ENCODE measurements at regions not wholly inside any gene's neighbourhood (a gene's known extent, or its start where the extent isn't known, plus 50 kb on each side); places are given as distances from the start of the nearest gene placed in this dataset.

- intact Hi-C loops (cut with micrococcal nuclease; ENCODE audit: unreplicated experiment) (no loop called here), in situ Hi-C loops (cut with HindIII; ENCODE audit: extremely low pct_ligation_motif_present, low pct_unique_long_range_greater_than_20kb) (no loop called here)
- Histone ChIP-seq H2AFZ (ENCODE audit: low read length) (no peak overlapping the region), H3K79me2 (ENCODE audit: insufficient read depth, low read length) (no peaks in the 10 kb centered on the region), H3K4me2 (ENCODE audit: low read depth, low read length) (no peak overlapping the region), H4K20me1 (ENCODE audit: insufficient read depth, low read length) (no peaks in the 10 kb centered on the region), H3K27ac (ENCODE audit: extremely low read length, insufficient read depth, low read length) (no peak overlapping the region), H3K4me1 (ENCODE audit: insufficient read depth, low read length) (no peaks in the 10 kb centered on the region), H3K9me3 (ENCODE audit: low read length) (no peaks in the 10 kb centered on the region), H3K9ac (ENCODE audit: insufficient read depth, low read depth, low read length) (no peak overlapping the region), H3K36me3 (replicated peaks in 1 of 2; ENCODE audit: control insufficient read depth in 1 of 2, insufficient read depth in 2 of 2, low read length in 2 of 2) (no peaks in the 10 kb centered on the region), H3K27me3 (ENCODE audit: control insufficient read depth in 1 of 2, insufficient read depth in 2 of 2, low read length in 2 of 2) (no peaks in the 10 kb centered on the region; a peak in 1 of 5 replicates), H3K4me3 (replicated peaks in 1 of 3; ENCODE audit: insufficient read depth in 1 of 3, low read depth in 2 of 3, low read length in 3 of 3) (no peak overlapping the region)
- FAIRE-seq, result no peak
- ChIA-PET POLR2A (no interaction called here), CTCF (ENCODE audit: low intra/inter-chr PET ratio, low total read pairs) (no interaction called here)
- ATAC-seq, result no peak
- WGBS (ENCODE audit: low lambda C conversion rate), result 2% methylated on average over 4 of the region's 4 CpGs
- no peak for TF ChIP-seq ZNF225 (CRISPR knock-in tag; IDR thresholded peaks at IDR 0.05)
- TF ChIP-seq, protein P1, sequence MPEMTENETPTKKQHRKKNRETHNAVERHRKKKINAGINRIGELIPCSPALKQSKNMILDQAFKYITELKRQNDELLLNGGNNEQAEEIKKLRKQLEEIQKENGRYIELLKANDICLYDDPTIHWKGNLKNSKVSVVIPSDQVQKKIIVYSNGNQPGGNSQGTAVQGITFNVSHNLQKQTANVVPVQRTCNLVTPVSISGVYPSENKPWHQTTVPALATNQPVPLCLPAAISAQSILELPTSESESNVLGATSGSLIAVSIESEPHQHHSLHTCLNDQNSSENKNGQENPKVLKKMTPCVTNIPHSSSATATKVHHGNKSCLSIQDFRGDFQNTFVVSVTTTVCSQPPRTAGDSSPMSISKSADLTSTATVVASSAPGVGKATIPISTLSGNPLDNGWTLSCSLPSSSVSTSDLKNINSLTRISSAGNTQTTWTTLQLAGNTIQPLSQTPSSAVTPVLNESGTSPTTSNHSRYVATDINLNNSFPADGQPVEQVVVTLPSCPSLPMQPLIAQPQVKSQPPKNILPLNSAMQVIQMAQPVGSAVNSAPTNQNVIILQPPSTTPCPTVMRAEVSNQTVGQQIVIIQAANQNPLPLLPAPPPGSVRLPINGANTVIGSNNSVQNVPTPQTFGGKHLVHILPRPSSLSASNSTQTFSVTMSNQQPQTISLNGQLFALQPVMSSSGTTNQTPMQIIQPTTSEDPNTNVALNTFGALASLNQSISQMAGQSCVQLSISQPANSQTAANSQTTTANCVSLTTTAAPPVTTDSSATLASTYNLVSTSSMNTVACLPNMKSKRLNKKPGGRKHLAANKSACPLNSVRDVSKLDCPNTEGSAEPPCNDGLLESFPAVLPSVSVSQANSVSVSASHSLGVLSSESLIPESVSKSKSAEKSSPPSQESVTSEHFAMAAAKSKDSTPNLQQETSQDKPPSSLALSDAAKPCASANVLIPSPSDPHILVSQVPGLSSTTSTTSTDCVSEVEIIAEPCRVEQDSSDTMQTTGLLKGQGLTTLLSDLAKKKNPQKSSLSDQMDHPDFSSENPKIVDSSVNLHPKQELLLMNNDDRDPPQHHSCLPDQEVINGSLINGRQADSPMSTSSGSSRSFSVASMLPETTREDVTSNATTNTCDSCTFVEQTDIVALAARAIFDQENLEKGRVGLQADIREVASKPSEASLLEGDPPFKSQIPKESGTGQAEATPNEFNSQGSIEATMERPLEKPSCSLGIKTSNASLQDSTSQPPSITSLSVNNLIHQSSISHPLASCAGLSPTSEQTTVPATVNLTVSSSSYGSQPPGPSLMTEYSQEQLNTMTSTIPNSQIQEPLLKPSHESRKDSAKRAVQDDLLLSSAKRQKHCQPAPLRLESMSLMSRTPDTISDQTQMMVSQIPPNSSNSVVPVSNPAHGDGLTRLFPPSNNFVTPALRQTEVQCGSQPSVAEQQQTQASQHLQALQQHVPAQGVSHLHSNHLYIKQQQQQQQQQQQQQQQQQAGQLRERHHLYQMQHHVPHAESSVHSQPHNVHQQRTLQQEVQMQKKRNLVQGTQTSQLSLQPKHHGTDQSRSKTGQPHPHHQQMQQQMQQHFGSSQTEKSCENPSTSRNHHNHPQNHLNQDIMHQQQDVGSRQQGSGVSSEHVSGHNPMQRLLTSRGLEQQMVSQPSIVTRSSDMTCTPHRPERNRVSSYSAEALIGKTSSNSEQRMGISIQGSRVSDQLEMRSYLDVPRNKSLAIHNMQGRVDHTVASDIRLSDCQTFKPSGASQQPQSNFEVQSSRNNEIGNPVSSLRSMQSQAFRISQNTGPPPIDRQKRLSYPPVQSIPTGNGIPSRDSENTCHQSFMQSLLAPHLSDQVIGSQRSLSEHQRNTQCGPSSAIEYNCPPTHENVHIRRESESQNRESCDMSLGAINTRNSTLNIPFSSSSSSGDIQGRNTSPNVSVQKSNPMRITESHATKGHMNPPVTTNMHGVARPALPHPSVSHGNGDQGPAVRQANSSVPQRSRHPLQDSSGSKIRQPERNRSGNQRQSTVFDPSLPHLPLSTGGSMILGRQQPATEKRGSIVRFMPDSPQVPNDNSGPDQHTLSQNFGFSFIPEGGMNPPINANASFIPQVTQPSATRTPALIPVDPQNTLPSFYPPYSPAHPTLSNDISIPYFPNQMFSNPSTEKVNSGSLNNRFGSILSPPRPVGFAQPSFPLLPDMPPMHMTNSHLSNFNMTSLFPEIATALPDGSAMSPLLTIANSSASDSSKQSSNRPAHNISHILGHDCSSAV (CRISPR knock-in tag; IDR thresholded peaks at IDR 0.05; ENCODE audit: borderline replicate concordance), result no peak
- TF ChIP-seq RFX5 (IDR thresholded peaks at IDR 0.05; ENCODE audit: low read depth, low read length), result no peak
- TF ChIP-seq, protein P2, sequence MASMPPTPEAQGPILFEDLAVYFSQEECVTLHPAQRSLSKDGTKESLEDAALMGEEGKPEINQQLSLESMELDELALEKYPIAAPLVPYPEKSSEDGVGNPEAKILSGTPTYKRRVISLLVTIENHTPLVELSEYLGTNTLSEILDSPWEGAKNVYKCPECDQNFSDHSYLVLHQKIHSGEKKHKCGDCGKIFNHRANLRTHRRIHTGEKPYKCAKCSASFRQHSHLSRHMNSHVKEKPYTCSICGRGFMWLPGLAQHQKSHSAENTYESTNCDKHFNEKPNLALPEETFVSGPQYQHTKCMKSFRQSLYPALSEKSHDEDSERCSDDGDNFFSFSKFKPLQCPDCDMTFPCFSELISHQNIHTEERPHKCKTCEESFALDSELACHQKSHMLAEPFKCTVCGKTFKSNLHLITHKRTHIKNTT (CRISPR knock-in tag; IDR thresholded peaks at IDR 0.05), result no peak
- no peak for TF ChIP-seq ZNF878 (CRISPR knock-in tag; IDR thresholded peaks at IDR 0.05)
- no peak for TF ChIP-seq HOMEZ (CRISPR knock-in tag; IDR thresholded peaks at IDR 0.05; ENCODE audit: low read depth)
- TF ChIP-seq IRF2 (CRISPR knock-in tag; IDR thresholded peaks at IDR 0.05), result no peak
- TF ChIP-seq ONECUT2 (CRISPR knock-in tag; IDR thresholded peaks at IDR 0.05), result no peak
- no peak for TF ChIP-seq ZNF879 (CRISPR knock-in tag; IDR thresholded peaks at IDR 0.05)
- BruUV-seq (replicated peaks), result no TSS peak
- DNase-seq (ENCODE audit: low spot score), result no peak
Measured at GRCh38 chr13:70849222-70849621, 741.0 kb upstream of the KLHL1 start.
